Liver (tissue), 8 donors: ENCODE measurements at regions not wholly inside any gene's neighbourhood (a gene's known extent, or its start where the extent isn't known, plus 50 kb on each side); places are given as distances from the start of the nearest gene placed in this dataset.
A peak's percentile ranks its signal among the peaks of the same experiment; 100 is the strongest.

Source experiments
- DNase-seq: peaks from one replicate; pipeline ENCODE4 v3.0.0-alpha.2; 2017; ENCODE audit warnings: low spot score
- H3K27ac ChIP-seq, 2 donors: one replicate each; pipeline ENCODE4 v1.7.0; 2013; ENCODE audit warnings: inconsistent platforms in 2 of 2, low read length in 2 of 2, control low read depth in 1 of 2, low read depth in 1 of 2, mild to moderate bottlenecking in 1 of 2
- H3K27me3 ChIP-seq, 4 donors: one replicate each; pipeline versions ENCODE4 v1.6.1 to v1.7.0; 2013; ENCODE audit warnings: low read length in 3 of 4, inconsistent platforms in 1 of 4, mild to moderate bottlenecking in 1 of 4, moderate library complexity in 1 of 4; ENCODE audit not compliant: control insufficient read depth in 4 of 4, insufficient read depth in 4 of 4
- H3K36me3 ChIP-seq, 4 donors: one replicate each; pipeline versions ENCODE4 v1.6.1 to v1.7.0; 2013; ENCODE audit warnings: low read length in 3 of 4, mild to moderate bottlenecking in 3 of 4, low read depth in 1 of 4, moderate library complexity in 1 of 4; ENCODE audit not compliant: control insufficient read depth in 4 of 4, insufficient read depth in 3 of 4
- H3K4me1 ChIP-seq, 4 donors: one replicate each; pipeline versions ENCODE4 v1.6.1 to v1.7.0; 2013; ENCODE audit warnings: low read length in 3 of 4, mild to moderate bottlenecking in 3 of 4, moderate library complexity in 1 of 4; ENCODE audit not compliant: control insufficient read depth in 4 of 4, insufficient read depth in 4 of 4
- H3K4me3 ChIP-seq, 3 donors: one replicate each; pipeline versions ENCODE4 v1.6.1 to v1.7.0; 2013; ENCODE audit warnings: low read length in 3 of 3, control low read depth in 1 of 3, low read depth in 1 of 3, mild to moderate bottlenecking in 1 of 3
- H3K9ac ChIP-seq, 2 donors: one replicate each; pipeline ENCODE4 v1.7.0; 2013; ENCODE audit warnings: low read length in 2 of 2, mild to moderate bottlenecking in 2 of 2, moderate library complexity in 2 of 2, control low read depth in 1 of 2, low read depth in 1 of 2
- H3K9me3 ChIP-seq, 4 donors: one replicate each; pipeline versions ENCODE4 v1.6.1 to v1.7.0; 2013; ENCODE audit warnings: low read length in 3 of 4; ENCODE audit not compliant: control insufficient read depth in 4 of 4
- EGR1 ChIP-seq, 2 donors: IDR thresholded peaks; 2 replicates each; pipeline ENCODE4 v1.6.1; 2016 to 2018; ENCODE audit warnings: antibody characterized with exemption in 2 of 2, low read depth in 2 of 2
- FOXA1 ChIP-seq: IDR thresholded peaks from 2 replicates; pipeline ENCODE4 v1.6.1; 2016; ENCODE audit warnings: antibody characterized with exemption
- FOXA2 ChIP-seq: IDR thresholded peaks from 2 replicates; pipeline ENCODE4 v1.6.1; 2016; ENCODE audit warnings: antibody characterized with exemption
- GABPA ChIP-seq, 2 donors: IDR thresholded peaks in 1 of 2; conservative IDR thresholded peaks in 1 of 2; 2 replicates each; pipeline ENCODE4 v1.6.1; 2016; ENCODE audit warnings: antibody characterized with exemption in 2 of 2, mild to moderate bottlenecking in 1 of 2, moderate library complexity in 1 of 2
- HNF4A ChIP-seq, 2 donors: conservative IDR thresholded peaks; 2 replicates each; pipeline ENCODE4 v1.6.1; 2016; ENCODE audit warnings: antibody characterized with exemption in 2 of 2, mild to moderate bottlenecking in 2 of 2
- HNF4G ChIP-seq: IDR thresholded peaks from 2 replicates; pipeline ENCODE4 v1.6.1; 2016; ENCODE audit warnings: antibody characterized with exemption
- JUND ChIP-seq, 2 donors: IDR thresholded peaks; 2 replicates each; pipeline ENCODE4 v1.6.1; 2016; ENCODE audit warnings: antibody characterized with exemption in 2 of 2
- NR2F2 ChIP-seq: IDR thresholded peaks from 2 replicates; pipeline ENCODE4 v1.6.1; 2016; ENCODE audit warnings: antibody characterized with exemption
- RAD21 ChIP-seq, 2 donors: IDR thresholded peaks; 2 replicates each; pipeline ENCODE4 v1.6.1; 2016; ENCODE audit warnings: antibody characterized with exemption in 2 of 2, mild to moderate bottlenecking in 2 of 2
- RXRA ChIP-seq, 2 donors: IDR thresholded peaks; 2 replicates each; pipeline ENCODE4 v1.6.1; 2017 to 2018; ENCODE audit warnings: antibody characterized with exemption in 2 of 2, mild to moderate bottlenecking in 1 of 2
- SP1 ChIP-seq: IDR thresholded peaks from 2 replicates; pipeline ENCODE4 v1.6.1; 2018; ENCODE audit warnings: antibody characterized with exemption, mild to moderate bottlenecking
- TAF1 ChIP-seq: conservative IDR thresholded peaks from 2 replicates; pipeline ENCODE4 v1.6.1; 2016; ENCODE audit warnings: antibody characterized with exemption, mild to moderate bottlenecking
- YY1 ChIP-seq: IDR thresholded peaks from 2 replicates; pipeline ENCODE4 v1.6.1; 2016; ENCODE audit warnings: antibody characterized with exemption, mild to moderate bottlenecking
- WGBS: extraction: QIAGEN DNeasy Blood & Tissue Kit; methylation state at CpG from one replicate; pipeline ENCODE4 v1.1.7; 2013; 5-methylcytosine and 5-hydroxymethylcytosine counted together
- TF ChIP-seq, protein P1 (sequence below): IDR thresholded peaks from 2 replicates; pipeline ENCODE4 v1.6.1; 2016; ENCODE audit warnings: antibody characterized with exemption
- TF ChIP-seq, protein P2 (sequence below): fragments of 150-350 bp; IDR thresholded peaks from 2 replicates; pipeline ENCODE4 v1.5.1; 2017; ENCODE audit warnings: improper control_type of control experiment, low read depth, low read length; ENCODE audit not compliant: missing input control
- TF ChIP-seq, protein P3 (sequence below): IDR thresholded peaks from 2 replicates; pipeline ENCODE4 v1.6.1; 2016; ENCODE audit warnings: antibody characterized with exemption
- TF ChIP-seq, protein P4 (sequence below): IDR thresholded peaks from 2 replicates; pipeline ENCODE4 v1.6.1; 2016; ENCODE audit warnings: antibody characterized with exemption, mild to moderate bottlenecking
- TF ChIP-seq, protein P5 (sequence below): IDR thresholded peaks from 2 replicates; pipeline ENCODE4 v1.6.1; 2016; ENCODE audit warnings: antibody characterized with exemption
- donor health status: healthy.
- donor health status: healthy.
- donor health status: healthy.
- donor health status: healthy.
- donor health status: healthy.

DNA sequence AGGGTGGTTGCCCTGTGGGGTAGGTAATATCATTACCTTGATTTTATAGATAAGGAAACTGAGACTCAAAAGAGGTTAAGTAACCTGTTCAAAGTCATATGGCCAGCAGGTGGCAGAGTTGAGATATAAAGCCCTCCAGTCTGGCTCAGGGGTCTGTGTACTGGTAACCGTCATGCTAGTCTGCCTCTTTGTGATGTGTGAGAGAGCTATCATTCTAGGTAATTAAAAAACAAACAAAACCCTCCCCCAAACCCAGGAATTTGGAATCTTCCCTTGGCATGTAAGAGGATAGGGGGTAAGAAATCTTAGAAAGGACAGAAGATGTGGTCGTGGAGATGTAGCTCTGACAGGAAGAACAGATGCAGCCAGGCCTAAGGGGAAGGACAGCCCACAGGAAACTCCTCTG lies 206.0 kb downstream of the CDC5L start:
- H3K27ac ChIP-seq: no peak overlapping the region
- peak; percentile 42 for DNase-seq
- H3K27me3 ChIP-seq: peaks cover 0 to 4% (median 0%) of the 10 kb centered on the region in 4 donors
- H3K9me3 ChIP-seq: no peaks in the 10 kb centered on the region
- no peak overlapping the region for H3K9ac ChIP-seq
- TF ChIP-seq, protein P1, sequence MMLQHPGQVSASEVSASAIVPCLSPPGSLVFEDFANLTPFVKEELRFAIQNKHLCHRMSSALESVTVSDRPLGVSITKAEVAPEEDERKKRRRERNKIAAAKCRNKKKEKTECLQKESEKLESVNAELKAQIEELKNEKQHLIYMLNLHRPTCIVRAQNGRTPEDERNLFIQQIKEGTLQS: no peak
- no peak for TF ChIP-seq YY1
- TF ChIP-seq, protein P2, sequence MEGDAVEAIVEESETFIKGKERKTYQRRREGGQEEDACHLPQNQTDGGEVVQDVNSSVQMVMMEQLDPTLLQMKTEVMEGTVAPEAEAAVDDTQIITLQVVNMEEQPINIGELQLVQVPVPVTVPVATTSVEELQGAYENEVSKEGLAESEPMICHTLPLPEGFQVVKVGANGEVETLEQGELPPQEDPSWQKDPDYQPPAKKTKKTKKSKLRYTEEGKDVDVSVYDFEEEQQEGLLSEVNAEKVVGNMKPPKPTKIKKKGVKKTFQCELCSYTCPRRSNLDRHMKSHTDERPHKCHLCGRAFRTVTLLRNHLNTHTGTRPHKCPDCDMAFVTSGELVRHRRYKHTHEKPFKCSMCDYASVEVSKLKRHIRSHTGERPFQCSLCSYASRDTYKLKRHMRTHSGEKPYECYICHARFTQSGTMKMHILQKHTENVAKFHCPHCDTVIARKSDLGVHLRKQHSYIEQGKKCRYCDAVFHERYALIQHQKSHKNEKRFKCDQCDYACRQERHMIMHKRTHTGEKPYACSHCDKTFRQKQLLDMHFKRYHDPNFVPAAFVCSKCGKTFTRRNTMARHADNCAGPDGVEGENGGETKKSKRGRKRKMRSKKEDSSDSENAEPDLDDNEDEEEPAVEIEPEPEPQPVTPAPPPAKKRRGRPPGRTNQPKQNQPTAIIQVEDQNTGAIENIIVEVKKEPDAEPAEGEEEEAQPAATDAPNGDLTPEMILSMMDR: peak; percentile 35
- TF ChIP-seq, protein P3, sequence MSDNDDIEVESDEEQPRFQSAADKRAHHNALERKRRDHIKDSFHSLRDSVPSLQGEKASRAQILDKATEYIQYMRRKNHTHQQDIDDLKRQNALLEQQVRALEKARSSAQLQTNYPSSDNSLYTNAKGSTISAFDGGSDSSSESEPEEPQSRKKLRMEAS: no peak
- peak; percentile 42 to 54 for TF ChIP-seq RAD21 (IDR thresholded peaks at IDR 0.05)
- H3K4me1 ChIP-seq: no peaks in the 10 kb centered on the region
- H3K36me3 ChIP-seq: no peaks in the 10 kb centered on the region
- WGBS: 39% methylated on average over 2 of the region's 2 CpGs
- H3K4me3 ChIP-seq: no peak overlapping the region

DNA sequence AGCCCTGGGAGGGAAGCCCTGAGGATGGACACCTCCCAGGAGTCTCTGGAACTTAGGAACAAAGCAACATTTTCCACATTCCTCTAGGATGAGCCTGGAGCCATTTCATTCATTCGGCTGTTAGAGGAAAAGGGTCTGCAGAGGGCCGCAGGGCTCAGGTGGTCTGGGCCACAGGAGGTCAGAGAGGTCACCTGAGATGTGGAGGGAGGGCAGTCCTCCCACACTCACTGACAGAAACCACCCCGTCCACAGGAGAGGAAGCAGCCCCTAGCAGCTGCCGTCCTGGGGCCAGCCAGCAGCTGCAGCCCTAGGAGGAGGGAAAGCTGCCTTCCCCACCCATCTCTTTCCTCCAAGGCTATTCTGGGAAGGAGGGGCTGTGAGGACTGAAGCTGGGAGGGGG lies 207.0 kb downstream of the CDC5L start:
- no peak for DNase-seq
- H3K36me3 ChIP-seq: no peaks in the 10 kb centered on the region
- H3K27me3 ChIP-seq: peaks cover 0 to 4% (median 0%) of the 10 kb centered on the region in 4 donors
- H3K9me3 ChIP-seq: no peaks in the 10 kb centered on the region
- TF ChIP-seq JUND (IDR thresholded peaks at IDR 0.05) (no peak), YY1 (no peak), HNF4G (no peak), FOXA1 (no peak), NR2F2 (no peak), HNF4A (conservative IDR thresholded peaks at IDR 0.05) (no peak), RXRA (IDR thresholded peaks at IDR 0.05) (no peak), EGR1 (IDR thresholded peaks at IDR 0.05; ENCODE audit: low read depth in 2 of 2) (no peak), FOXA2 (no peak), GABPA (IDR thresholded peaks at IDR 0.05 in 1 of 2, conservative IDR thresholded peaks at IDR 0.05 in 1 of 2) (no peak), SP1 (no peak), TAF1 (no peak), RAD21 (IDR thresholded peaks at IDR 0.05) (no peak)
- TF ChIP-seq, protein P4, sequence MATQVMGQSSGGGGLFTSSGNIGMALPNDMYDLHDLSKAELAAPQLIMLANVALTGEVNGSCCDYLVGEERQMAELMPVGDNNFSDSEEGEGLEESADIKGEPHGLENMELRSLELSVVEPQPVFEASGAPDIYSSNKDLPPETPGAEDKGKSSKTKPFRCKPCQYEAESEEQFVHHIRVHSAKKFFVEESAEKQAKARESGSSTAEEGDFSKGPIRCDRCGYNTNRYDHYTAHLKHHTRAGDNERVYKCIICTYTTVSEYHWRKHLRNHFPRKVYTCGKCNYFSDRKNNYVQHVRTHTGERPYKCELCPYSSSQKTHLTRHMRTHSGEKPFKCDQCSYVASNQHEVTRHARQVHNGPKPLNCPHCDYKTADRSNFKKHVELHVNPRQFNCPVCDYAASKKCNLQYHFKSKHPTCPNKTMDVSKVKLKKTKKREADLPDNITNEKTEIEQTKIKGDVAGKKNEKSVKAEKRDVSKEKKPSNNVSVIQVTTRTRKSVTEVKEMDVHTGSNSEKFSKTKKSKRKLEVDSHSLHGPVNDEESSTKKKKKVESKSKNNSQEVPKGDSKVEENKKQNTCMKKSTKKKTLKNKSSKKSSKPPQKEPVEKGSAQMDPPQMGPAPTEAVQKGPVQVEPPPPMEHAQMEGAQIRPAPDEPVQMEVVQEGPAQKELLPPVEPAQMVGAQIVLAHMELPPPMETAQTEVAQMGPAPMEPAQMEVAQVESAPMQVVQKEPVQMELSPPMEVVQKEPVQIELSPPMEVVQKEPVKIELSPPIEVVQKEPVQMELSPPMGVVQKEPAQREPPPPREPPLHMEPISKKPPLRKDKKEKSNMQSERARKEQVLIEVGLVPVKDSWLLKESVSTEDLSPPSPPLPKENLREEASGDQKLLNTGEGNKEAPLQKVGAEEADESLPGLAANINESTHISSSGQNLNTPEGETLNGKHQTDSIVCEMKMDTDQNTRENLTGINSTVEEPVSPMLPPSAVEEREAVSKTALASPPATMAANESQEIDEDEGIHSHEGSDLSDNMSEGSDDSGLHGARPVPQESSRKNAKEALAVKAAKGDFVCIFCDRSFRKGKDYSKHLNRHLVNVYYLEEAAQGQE: no peak
- TF ChIP-seq, protein P2: no peak
- TF ChIP-seq, protein P5, sequence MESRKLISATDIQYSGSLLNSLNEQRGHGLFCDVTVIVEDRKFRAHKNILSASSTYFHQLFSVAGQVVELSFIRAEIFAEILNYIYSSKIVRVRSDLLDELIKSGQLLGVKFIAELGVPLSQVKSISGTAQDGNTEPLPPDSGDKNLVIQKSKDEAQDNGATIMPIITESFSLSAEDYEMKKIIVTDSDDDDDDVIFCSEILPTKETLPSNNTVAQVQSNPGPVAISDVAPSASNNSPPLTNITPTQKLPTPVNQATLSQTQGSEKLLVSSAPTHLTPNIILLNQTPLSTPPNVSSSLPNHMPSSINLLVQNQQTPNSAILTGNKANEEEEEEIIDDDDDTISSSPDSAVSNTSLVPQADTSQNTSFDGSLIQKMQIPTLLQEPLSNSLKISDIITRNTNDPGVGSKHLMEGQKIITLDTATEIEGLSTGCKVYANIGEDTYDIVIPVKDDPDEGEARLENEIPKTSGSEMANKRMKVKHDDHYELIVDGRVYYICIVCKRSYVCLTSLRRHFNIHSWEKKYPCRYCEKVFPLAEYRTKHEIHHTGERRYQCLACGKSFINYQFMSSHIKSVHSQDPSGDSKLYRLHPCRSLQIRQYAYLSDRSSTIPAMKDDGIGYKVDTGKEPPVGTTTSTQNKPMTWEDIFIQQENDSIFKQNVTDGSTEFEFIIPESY: no peak
- TF ChIP-seq, protein P3: no peak
- TF ChIP-seq, protein P1: no peak
- no peak overlapping the region for H3K27ac ChIP-seq
- H3K4me1 ChIP-seq: no peaks in the 10 kb centered on the region
- H3K4me3 ChIP-seq: no peak overlapping the region
- no peak overlapping the region for H3K9ac ChIP-seq
- 47% methylated on average over 4 of the region's 4 CpGs for WGBS
